GM21529 (cell line): ENCODE measurements at regions not wholly inside any gene's neighbourhood (a gene's known extent, or its start where the extent isn't known, plus 50 kb on each side); places are given as distances from the start of the nearest gene placed in this dataset.

Experiments
- ATAC-seq: cut with Tn5 transposase; IDR thresholded peaks from one replicate; pipeline ENCODE4 v1.9.1; 2021; ENCODE audit not compliant: unreplicated experiment

DNA sequence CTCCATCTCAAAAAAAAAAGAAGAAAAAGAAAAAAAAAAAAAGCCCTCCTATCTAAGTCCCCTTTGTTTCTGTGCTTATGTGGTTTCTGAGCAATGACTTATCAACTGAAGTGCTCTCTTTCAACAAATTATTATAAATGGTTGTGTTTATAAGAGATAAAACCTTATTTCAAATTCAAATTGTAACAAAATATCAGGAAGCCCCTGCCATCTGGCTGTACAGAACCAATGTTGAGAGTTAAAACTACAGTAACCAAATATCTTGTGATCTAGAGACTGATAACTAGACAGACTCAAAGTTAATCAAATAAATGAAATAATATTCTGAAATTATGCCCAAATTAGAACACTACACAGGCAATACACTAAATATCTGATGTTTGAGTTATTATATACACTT, 143.0 kb upstream of the CPNE8 start:
- no peak for ATAC-seq

DNA sequence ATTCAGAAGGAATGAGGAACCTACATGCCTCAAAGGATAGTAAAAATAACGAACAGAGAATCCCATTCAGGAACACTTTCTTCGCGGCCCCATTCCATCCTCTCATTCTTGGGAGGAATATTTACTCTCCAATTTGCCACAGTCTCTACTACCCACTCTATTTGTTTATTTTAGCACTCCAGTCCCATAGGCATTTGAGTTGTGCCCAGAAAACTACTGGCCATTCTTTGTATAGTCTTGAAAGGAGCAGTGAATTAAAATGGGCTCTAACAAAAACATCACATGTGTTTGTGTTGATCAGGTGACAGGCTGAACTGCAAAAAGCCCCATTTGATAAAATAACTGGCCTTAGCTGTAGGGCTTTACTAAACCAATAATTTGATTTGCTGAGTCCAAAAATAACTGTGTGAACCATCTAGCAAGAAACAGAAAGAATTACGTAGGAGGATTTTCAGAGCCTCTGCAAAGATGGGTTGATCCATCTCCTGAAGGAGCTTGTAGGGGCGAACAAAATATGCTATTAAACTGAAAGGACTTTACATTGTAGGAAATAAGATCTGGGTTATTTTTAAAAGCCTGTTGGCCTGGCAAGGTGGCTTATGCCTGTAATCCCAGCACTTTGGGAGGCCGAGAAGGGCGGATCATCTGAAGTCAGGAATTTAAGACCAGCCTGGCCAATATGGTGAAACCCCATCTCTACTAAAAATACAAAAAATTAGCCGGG, 142.3 kb upstream of the CPNE8 start:
- ATAC-seq, result no peak

DNA sequence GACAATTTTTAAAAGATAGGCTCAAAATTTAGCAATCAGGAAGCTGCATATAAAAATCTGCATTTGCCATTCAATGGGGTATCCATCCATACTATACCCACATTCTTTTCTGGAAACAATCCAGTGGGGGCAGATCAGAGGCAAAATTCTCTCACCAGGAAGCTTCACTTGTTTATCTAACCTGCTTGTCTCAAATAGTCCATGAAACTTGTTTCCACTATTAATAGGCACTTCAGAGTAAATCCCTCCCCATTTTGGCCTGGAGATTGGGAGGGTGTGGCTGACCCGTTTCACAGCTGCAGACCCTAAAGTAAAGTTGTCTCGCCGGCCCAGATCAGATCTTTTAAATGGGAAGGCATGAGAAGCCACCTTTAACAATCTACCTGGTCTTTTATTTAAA, 139.4 kb upstream of the CPNE8 start:
- no peak for ATAC-seq

DNA sequence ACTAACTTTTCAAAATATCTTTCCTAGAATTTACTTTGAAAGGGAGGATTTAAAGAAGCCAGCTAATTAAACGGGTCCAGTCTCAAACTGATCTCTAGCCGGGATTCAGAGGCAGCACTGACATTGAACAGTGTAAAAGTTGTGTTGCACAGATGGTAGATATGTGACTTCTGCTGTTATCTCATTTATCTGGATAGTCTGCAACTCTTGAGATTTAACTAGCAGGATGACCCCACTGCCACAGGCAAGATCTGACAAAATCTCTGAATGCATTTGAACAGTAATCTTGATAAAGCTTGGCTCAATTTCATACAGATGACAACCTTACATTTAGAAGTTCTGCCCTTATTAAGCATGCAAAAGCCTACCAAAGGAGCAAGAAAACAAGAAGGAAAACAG, 138.0 kb upstream of the CPNE8 start:
- ATAC-seq, result no peak

DNA sequence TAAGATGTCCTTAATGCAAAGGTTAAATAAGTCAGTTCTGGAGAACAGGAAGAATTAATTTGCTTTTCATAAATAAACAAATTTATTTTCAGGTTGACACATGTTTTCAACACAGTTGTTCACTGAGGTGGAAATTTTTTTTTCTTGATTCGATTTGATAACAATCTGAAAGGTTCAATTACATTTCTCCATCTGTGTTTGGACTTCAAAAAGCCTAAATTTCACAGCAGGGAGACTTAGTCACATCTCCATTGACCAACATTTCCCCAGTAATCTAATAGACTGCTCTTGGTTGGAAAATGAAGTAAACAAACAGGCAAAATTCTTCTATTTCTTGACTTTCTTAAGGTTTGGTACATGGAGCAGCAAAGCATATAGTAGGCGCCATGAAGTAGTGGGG, 134.9 kb upstream of the CPNE8 start:
- no peak for ATAC-seq

DNA sequence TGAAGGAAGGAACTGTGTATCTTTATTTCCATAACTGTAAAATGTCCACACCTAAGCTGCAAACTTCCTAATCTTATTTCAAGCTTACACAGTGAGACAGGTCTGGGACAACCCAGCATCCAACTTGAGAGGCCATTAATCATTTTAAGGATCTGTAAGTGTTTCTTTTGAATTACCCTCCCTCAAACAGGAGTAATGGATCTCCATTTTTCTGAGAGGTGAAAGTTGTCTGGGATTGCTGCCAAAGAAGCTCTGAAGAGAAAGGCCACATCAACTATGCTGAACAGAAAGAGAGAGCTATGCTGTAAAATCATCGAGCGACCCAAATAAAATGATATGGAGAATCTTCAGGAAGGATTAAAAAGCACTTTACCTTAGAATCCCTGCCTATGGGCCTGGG, 131.7 kb upstream of the CPNE8 start:
- no peak for ATAC-seq

DNA sequence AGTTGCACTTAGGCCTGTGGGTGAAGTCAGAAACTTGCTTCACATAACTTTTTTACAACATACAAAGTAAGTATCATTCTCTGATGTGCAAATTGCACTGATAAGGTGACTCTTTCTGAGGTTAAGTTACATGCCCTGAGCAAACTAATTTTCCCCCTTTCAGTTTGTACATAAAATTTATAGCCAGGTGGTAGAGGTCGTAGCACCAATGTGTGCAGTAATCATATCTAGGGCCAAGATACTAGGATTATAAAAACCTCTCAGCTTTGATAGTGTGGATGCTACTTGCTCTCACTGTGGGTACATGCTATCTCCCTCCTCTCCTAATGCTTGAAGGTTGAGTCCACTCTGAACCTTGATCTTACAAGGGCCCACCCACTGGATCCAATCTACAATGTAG, 130.7 kb upstream of the CPNE8 start:
- no peak for ATAC-seq

DNA sequence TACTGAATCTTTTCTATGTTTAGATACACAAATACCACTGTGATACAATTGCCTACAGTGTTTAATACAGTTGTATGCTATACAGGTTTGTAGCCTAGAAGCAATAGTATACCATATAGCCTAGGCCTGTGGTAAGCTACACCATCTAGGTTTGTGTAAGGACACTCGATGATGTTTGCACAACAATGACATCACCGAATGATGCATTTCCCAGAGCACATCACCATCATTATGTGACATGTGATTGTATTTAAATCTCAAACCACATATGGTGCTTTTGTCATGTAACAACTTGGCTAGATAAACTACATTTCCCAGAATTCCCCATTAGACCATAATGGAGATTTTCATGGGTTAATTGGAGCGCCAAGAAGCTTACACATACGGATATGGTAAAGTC, 128.4 kb upstream of the CPNE8 start:
- ATAC-seq, result no peak

DNA sequence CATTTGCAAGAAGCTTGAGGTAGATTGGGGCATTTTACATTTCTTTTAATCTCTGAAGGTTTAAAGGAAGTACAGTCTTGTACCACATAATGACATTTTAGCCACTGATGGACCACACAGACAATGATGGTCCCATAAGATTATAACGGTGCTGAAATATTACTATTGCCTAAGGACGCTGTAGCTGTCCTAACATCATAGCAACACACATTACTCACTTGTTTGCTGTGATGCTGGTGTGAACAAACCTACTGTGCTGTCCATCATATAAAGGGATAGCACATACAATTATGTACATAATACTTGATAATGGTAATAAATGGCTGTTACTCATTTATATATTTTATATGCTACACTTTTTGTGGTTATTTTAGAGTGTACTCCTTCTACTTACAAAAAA, 127.1 kb upstream of the CPNE8 start:
- no peak for ATAC-seq

DNA sequence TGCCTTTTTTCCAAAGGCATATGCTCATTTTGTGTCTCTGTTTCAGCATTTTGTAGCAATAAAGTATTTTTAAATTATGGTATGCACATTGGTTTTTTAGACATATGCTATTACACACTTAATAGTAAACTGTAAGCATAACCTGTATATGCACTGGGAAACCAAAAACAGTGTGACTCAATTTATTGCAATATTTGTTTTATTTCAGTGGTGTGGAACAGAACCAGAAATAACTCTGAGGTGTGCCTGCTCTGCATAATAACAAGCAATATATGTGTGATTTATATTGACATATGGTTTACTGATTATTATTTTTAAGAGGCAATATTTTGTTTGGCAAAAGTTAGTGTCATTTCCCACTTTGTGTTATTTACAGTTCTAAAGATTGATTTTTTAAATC, 126.6 kb upstream of the CPNE8 start:
- ATAC-seq, result no peak

DNA sequence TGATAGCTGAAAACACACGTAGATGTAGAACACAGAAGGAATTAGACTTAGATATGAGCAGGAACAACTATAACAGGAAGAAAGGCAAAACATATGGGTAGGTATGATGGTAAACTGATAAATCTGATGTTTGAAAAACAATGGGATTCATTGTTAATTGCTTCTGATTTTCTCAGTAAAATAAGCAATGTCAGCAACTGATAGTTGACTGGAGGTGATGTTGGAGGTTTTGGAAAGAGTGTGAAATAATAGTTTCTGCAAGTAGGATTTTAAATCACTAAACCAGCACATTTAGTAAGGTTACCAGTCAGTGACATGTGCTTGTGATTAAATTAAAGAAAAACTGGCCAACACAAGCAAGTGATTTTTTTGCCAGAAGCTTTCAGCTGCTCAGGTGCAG, 123.0 kb upstream of the CPNE8 start:
- no peak for ATAC-seq

DNA sequence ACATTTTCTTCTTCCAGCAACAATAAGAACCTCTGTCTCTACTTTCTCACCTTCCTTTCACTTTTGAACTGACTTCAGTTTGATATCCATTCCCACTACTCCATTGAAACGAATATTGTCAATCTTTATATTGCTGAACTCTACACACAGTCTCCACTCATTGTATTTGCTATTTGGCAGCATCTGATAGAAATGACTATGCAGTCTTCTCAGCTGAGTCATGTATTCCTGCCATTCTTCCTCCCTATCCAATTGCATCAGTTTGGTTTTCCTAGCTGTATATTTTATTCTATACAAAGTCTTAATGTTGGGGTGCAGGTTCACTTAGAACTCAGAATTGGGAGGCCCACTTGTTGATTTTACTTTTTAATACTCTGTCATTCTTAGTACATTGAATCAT, 107.5 kb upstream of the CPNE8 start:
- ATAC-seq, result no peak

DNA sequence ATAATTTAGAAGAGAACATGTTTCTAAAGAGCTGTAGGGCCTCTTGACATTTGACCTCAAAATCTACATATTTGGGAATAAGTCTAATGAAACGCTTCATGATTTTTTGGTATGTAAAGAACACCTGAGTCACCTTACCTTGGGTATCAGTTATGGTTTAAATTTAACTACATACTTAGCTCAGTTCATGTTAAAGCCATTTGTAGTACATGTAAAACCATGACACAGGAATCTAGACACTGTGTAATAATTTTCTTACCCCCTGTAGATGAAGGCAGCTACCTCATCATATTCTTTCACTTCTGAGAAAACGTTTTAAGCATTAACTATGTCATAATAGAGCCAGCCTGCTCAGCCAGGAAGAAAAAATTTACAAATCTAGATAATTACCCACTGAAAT, 105.8 kb upstream of the CPNE8 start:
- no peak for ATAC-seq

DNA sequence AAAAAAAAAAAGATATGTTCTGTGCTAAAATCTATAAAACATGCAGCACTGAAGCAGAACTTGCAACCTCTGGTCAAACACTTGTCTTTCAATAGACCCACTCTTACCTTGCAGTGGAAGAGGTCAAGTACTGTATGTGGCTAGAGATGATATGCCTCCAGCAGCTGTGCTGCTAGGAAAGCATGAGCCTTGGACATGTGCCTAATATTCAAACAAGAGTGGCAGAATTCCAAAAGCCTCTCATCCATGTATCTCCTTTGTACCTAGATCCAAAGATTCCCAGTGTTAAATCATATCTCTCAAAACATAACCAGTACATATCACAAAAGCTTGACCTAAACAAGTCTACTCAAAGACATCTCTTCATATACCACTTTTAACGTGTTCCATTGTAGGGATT, 105.0 kb upstream of the CPNE8 start:
- ATAC-seq, result no peak

DNA sequence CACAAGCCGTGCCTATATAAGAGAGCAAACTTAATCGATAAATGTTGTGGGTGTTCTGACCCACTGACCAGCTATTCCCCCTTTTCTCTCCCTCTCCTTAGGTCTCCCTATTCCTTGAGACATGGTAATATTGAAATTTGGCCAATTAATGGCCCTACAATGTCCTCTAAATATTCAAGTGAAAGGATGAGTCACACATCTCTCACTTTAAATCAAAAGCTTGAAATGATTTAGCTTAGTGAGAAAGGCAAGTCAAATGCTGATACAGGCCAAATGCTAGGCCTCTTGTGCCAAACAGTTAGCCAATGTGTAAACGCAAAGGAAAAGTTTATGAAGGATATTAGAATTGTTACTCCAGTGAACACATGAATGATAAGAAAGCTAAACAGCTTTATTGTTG, 102.2 kb upstream of the CPNE8 start:
- ATAC-seq, result no peak

DNA sequence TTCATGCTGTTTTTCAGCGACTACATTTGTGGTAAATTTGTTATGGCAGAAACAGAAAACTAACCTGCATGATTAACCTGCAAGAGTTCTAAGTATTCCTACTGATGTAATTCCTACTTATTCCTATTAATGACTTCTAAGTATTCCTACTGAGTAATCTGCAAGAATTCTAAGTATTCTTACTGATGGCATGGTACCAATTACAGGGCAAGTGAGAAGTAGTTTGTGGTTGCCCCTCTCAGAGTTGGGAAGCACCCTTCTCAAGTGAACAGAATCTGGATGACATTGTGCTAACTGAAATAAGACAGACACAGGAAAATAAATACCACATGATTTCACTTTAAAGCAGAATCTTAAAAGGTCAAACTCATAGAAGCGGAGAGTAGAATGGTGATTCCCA, 100.9 kb upstream of the CPNE8 start:
- no peak for ATAC-seq

DNA sequence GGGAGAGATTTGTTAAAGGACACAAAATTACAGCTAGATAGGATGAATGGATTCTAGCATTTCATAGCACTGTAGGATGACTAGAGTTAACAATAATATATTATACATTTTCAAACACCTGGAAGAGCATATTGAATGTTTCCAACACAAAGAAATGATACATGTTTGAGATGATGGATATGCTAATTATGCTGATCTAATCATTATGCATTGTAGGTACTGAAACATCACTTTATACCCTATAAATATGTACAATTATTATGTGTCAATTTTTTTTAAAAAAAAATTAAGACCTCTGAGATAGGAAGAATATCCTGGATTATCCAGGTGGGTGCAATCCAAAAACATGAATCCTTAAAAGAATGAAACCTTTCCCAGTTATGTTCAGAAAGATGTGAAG, 100.3 kb upstream of the CPNE8 start:
- ATAC-seq, result no peak

DNA sequence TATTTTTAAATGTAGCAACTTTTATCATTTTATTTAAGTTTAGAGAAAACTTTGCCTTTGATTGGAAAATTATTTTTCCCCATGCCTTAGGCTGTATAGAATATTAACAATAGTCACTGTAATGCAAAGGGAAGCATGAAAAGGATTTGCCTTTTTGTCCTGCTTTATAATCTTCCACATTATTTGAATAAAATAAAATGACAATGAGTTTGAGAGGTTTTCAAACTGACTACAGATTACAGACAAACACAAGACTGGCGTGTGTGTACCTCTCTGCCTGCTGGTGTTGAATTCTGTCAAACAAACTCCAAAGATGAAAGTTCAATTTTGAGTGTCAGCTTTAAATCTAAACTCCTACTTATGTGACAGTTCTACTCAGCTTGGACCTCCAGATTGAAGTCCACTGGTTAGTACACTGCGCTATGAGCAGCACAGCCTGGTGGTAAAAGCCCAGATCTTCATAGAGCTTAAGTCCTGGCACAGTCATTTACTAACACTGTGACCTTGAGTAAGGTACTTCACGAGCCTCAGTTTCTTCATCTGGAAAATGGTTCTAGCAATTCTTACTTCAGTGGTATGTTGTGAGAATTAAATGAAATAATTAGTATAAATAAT, 98.3 kb upstream of the CPNE8 start:
- ATAC-seq, result no peak

DNA sequence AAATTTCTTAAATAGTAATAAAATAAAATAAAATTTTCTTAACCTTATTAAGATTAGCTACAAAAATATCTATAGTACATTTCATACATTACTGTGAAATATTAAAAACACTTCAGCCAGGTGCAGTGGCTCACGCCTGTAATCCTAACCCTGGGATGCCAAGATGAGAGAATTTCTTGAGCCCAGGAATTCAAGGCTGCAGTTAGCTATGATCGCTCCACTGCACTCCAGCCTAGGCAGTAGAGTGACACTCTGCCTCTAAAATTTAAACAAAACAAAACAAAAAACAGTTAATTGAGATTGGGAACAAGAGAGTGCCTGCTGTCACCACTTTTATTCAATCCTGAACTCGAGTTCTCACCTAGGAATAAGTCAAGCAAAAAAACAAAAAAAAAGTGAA, 95.0 kb upstream of the CPNE8 start:
- ATAC-seq, result no peak

DNA sequence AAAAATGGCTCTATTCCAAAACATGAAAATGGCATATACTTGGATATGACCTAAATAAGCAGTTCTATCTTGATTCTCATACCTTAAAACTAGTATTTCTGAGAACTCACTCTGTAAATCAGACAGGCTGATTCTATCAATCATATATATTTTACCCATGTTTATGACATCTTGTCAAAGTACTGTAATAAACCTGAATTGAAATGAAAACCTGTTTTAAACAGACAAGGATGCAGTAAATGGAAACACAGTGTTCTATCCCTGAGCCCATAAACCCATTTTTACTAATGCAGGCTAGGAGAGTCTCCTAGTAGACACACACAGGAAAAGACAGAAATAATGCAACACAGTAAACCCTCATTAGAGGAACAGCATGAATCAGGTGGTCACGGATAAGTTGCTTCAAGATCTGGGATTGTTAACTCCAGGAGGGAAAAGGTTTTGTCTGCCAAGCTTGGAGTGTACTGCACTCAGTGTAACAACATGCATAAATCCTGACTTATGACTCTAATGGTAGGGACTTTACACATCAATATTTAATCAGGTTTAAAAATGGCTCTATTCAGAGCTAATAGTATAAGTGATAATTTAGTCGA, 93.6 kb upstream of the CPNE8 start:
- no peak for ATAC-seq

DNA sequence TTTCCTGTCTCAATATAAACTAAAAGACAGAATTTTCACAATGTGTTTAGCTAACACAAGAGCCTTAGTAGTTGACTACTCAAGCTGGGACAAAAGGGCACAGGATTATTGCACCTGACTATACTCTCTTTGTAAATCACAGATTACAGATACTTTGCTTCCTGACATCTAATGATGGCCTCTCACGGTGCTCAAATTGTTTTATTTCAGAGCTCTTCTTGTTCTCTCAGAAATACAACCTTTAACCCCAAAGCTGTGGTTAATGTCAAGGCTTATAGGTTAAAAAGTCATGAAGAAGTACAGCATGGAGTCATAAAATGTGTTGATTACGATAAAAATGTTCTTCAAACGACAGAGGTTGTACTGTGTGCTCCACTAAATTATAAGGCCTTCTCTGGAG, 89.9 kb upstream of the CPNE8 start:
- no peak for ATAC-seq

DNA sequence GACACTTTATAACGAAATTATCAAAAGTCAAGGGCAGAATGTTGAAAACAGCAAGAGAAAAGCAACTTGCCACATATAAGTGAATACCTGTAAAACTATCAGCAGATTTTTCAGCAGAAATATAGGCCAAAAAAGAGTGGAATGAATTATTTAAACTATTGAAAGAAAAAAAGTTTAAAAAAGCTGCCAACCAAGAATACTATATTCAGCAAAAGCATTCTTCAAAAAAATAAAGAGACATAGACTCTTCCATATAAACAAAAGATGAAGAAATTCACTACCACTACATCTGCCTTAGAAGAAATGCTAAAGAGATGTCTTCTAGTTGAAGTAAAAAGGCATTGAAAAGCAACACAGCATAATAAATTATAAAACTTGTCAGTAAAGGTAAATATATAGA, 80.6 kb upstream of the CPNE8 start:
- ATAC-seq, result no peak

DNA sequence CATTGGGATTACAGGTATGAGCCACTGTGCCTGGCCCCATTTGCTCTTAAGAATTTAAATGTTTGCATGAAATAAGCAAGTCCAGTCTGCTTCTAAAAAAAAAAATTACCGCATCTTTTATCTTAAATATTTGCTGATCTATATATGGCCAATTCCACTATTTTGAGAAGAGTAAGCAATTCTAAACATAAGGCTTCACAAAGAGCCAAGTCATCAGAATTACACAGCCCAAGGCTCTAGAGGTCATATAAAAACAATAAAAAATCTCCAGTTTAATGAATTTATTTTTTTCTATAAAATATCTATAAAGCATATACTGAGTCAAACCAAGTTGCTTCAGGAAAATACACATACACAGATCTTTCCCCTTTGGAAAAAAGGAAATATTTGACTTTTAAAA, 79.0 kb upstream of the CPNE8 start:
- no peak for ATAC-seq
